ENCODE measurements at regions not wholly inside any gene's neighbourhood (a gene's known extent, or its start where the extent isn't known, plus 50 kb on each side); places are given as distances from the start of the nearest gene placed in this dataset.

DNA sequence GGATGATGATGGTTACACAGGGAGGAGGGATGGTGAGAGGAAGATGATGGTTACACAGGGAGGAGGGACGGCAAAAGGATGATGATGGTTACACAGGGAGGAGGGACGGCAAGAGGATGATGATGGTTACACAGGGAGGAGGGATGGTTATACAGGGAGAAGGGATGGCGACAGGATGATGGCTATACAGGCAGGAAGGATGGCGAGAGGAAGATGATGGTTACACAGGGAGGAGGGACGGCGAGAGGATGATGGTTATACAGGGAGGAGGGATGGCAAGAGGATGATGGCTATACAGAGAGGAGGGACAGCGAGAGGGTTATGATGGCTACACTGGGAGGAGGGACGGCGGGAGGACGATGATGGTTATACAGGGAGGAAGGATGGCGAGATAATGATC lies 64.1 kb upstream of the FCN1 start:
- no peak for DNase-seq
- Mint-ChIP-seq H3K27ac (no peak overlapping the region), H3K4me1 (ENCODE audit: low read depth in 2 of 2) (no peaks in the 10 kb centered on the region), H3K9me3 (peaks cover 0 to 4% of the 10 kb centered on the region in 2 donors), H3K36me3 (ENCODE audit: insufficient read depth) (no peaks in the 10 kb centered on the region), H3K27me3 (peaks cover 8 to 57% of the 10 kb centered on the region in 2 donors), H3K4me3 (no peak overlapping the region)
- no peak for ATAC-seq (replicated peaks)

DNA sequence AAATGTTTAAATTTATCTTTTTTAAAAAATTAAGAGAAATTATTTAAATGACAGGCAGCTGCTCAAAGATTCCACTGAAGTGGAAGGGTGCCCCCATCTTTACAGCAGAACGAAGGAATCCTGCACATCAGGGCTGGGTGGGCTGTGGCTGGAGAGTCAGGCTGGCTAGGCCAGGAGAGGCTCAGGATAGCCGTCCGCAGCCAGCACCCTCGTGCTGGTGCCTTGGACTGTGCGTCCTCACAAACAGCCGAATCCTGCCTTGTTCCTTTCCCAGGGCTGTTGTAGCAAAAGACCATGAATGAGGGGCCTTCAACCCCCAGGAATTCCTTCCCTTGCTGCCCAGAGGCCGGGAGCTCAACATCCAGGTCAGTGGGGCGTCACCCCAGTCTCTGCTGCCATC lies 64.6 kb upstream of the FCN1 start:
- no peaks in the 10 kb centered on the region for H3K4me1 Mint-ChIP-seq (ENCODE audit: low read depth in 2 of 2)
- H3K27ac Mint-ChIP-seq: no peak overlapping the region
- peaks cover 2 to 8% of the 10 kb centered on the region in 2 donors for H3K9me3 Mint-ChIP-seq
- no peak overlapping the region for H3K4me3 Mint-ChIP-seq
- H3K27me3 Mint-ChIP-seq: peaks cover 8 to 57% of the 10 kb centered on the region in 2 donors
- DNase-seq: no peak
- H3K36me3 Mint-ChIP-seq (ENCODE audit: insufficient read depth): no peaks in the 10 kb centered on the region
- ATAC-seq (replicated peaks): no peak

DNA sequence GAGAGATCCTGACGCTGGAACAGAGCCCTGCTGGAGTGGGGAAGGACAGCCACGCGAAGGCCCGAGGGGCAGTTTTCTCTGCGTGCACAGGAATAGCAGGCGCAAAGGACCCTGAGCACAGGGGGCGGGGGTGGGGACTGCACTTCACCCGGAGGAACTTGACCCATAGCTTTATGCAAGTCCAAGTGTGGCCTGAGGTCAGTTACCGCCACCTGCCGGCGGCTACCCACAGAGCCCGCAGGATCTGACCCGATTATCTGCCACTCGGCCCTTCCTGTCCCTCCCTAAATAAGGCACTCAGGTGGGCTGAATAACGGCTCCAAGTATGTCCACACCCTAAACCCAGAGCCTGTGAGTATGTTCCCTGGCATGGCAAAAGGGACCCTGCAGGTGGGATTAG lies 65.4 kb upstream of the FCN1 start:
- no peaks in the 10 kb centered on the region for H3K36me3 Mint-ChIP-seq (ENCODE audit: insufficient read depth)
- no peak for DNase-seq
- no peaks in the 10 kb centered on the region for H3K4me1 Mint-ChIP-seq (ENCODE audit: low read depth in 2 of 2)
- ATAC-seq (replicated peaks): no peak
- H3K4me3 Mint-ChIP-seq: no peak overlapping the region
- H3K9me3 Mint-ChIP-seq: peaks cover 9% of the 10 kb centered on the region in 2 donors
- H3K27me3 Mint-ChIP-seq: peaks cover 8 to 57% of the 10 kb centered on the region in 2 donors
- H3K27ac Mint-ChIP-seq: no peak overlapping the region

DNA sequence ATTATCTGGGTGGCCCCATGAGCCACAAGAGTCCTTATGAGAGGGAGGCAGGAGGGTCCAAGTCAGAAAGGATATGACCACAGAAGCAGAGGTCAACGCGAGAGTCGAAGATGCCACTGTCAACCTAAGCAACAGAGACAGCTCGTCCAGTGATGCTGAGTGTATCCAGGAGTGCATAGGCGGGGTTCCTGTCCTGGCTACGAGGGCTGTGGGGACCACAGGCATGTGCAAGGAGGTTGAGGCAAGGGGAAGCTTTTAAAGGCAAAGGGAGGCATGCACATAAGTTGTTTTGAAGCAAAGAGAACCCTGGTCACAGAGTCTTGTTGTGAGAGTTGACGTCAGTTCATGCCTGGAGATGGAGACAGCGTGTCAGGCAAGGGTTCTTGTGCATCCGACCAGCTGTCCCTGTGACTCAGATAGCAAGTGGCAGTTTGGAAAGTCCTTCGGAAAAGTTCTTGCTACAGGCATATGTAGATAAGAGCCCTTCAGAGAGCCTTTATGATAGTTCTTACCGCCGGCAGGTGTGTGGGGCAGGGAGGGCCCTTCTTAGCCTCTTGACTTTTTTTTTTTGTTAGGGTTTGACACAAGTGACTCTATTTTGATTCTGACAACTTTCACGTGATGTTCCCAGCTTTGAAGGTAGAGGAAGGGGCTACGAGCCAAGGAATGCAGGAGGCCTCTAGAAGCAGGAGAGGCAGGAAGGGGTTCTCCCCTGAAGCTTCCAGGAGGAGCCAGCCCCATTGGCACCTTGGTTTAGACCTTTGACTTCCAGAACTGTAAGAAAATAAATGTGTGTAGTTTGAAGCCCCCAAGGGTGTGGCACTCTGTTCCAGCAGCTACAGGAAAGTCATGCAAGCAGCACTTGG lies 66.0 kb upstream of the FCN1 start:
- DNase-seq (no peak), ATAC-seq (replicated peaks) (no peak)
- no peak overlapping the region for H3K4me3 Mint-ChIP-seq
- no peaks in the 10 kb centered on the region for H3K4me1 Mint-ChIP-seq (ENCODE audit: low read depth in 2 of 2)
- peaks cover 9% of the 10 kb centered on the region in 2 donors for H3K9me3 Mint-ChIP-seq
- H3K36me3 Mint-ChIP-seq (ENCODE audit: insufficient read depth): no peaks in the 10 kb centered on the region
- H3K27me3 Mint-ChIP-seq: peaks cover 8 to 57% of the 10 kb centered on the region in 2 donors
- H3K27ac Mint-ChIP-seq: no peak overlapping the region

DNA sequence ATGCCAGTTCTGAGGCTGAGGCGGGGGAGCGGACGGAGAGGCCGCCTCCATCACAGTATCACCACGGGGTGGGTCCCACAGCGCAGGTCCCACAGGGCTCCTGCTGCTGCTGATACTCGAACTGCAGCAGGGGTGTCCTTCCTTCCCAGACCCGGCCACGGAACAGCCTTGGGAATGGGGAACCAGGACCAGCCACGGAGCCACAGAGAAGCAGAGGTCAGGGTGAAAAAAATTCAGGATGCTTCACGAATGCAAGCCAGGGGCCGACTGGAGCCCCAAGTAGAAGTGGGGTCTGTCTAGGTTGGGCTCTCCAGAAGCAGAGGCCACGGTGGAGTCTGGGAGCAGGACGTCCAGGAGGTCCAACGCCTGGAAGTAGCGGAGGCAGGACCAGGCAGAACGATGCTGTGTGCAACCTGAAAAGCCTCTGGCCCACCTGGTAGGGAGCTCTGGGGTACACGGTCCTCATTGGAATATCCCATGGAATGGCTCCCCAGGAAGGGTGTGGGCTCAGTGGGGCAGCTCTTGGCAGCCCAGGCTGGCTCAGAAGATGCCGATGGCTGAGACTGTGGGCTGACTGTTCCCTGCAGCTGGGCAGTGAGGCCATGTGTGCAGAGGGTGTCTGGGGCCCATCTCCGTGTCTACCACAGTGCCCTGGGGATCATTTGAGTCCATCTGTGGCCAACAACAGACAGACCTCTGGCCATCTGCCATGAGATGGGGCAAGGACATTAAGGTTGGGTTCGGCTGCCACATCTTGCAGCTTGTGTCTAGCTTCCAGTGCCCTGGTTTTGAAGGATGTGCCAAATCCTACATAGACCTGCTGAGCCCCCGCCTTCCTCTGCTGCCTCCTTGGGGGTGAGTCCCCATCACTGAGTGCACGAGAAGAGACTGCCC lies 66.9 kb upstream of the FCN1 start:
- no peaks in the 10 kb centered on the region for H3K4me1 Mint-ChIP-seq (ENCODE audit: low read depth in 2 of 2)
- H3K4me3 Mint-ChIP-seq: no peak overlapping the region
- H3K9me3 Mint-ChIP-seq: peaks cover 9% of the 10 kb centered on the region in 2 donors
- no peak for DNase-seq
- H3K27me3 Mint-ChIP-seq: peaks cover 8 to 61% of the 10 kb centered on the region in 2 donors
- no peak overlapping the region for H3K27ac Mint-ChIP-seq
- H3K36me3 Mint-ChIP-seq (ENCODE audit: insufficient read depth): no peaks in the 10 kb centered on the region
- no peak for ATAC-seq (replicated peaks)

DNA sequence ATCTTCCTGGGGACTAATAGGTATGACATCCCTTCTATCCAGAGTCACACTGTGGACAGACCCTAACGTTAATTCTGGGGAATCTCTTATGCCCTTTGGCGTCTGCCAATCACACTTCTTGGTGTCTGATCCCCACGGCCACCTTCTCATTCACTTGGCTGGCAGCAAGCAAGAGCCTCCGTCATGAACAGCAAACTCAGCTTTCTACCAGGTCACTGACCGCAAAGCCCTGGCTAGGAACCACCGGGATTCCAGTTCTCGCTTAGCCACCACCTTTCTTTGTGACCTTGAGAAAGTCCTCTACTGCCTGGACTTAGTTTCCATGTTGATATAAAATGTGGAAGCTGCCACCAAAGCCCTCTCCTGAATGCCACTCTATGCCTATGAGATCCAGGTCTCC lies 67.7 kb upstream of the FCN1 start:
- Mint-ChIP-seq H3K27me3 (peaks cover 8 to 67% of the 10 kb centered on the region in 2 donors), H3K9me3 (peaks cover 9% of the 10 kb centered on the region in 2 donors), H3K27ac (no peak overlapping the region), H3K4me1 (ENCODE audit: low read depth in 2 of 2) (no peaks in the 10 kb centered on the region), H3K36me3 (ENCODE audit: insufficient read depth) (no peaks in the 10 kb centered on the region), H3K4me3 (no peak overlapping the region)
- no peak for ATAC-seq (replicated peaks)
- DNase-seq: no peak

DNA sequence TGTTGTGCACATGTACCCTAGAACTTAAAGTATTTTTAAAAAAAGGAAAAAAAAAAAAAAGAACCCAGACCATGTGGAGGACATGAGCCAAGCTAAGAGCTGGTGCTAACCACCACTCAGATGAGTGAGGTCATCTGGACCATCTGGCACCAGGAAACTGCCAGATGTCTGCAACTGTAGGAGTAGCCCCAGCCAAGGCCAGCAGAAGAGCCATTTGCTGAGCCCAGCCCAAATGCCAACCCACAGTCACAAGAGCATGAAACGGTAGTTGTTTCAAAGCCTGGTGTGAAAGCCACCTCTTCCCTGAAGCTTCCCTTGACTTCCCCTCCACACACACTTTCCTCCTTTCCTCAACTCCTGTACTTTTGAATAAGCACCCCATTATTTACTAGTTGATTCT lies 69.2 kb upstream of the FCN1 start:
- H3K4me1 Mint-ChIP-seq (ENCODE audit: low read depth in 2 of 2): no peaks in the 10 kb centered on the region
- peaks cover 3 to 55% of the 10 kb centered on the region in 2 donors for H3K27me3 Mint-ChIP-seq
- H3K4me3 Mint-ChIP-seq: no peak overlapping the region
- no peaks in the 10 kb centered on the region for H3K36me3 Mint-ChIP-seq (ENCODE audit: insufficient read depth)
- peaks cover 5 to 9% of the 10 kb centered on the region in 2 donors for H3K9me3 Mint-ChIP-seq
- H3K27ac Mint-ChIP-seq: no peak overlapping the region
- ATAC-seq (replicated peaks): no peak
- DNase-seq: no peak

DNA sequence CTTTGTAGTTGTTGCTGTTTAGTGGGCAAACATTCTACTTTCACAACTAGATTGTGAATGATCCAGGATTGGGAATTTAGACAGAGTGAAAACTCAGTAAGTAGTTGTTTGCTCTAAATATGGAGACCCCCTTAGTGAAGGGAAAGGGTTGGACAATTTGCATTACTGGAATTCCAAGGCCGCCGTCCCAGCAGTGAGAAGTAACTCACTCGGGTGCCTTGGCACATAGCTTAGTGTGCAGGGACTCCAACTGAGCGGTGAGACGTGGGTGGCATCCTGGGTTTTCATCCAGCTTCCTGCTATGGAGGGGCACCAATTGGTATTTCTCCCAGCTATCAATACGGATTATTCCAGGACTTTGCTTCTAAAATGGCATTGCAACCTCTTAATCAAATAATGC lies 69.7 kb upstream of the FCN1 start:
- no peak for ATAC-seq (replicated peaks)
- H3K4me3 Mint-ChIP-seq: no peak overlapping the region

DNA sequence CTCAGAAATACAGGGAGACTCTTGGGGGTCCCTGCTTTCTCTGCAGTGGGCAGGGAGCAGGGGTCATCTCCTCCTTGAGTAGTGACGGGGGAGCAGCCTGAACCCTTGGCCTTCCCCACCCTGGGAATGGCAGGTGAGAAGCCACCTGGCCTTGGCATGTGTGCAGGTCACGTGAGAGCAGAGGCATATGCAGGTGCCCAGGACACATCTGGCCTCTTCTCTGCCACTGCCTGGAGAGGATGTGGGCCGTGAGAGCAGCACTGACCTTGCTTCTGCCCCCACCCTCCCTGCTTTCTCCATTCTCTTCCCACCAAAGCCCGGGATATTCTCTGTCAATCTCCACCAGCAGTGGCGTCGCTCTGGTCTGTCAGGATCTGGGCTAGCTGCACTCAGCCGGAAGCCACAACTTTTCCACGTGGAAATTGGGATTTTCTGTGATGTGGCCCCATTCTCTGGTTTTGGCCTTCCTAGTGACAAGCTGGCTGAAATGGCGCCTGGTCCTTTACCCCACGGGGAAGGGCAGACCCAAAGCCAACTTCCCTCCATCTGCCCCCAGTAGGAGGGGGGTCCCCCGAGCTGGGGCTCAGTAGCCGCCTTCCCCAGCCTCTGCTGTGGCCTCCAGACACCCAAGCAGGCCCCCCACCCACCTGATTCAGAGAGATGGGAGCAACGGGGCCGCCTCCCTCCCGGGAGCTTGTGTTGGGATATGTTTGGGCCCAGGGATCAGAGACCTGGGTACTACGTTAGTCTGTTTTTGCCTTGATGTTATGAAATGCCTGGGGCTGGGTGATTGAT lies 70.4 kb upstream of the FCN1 start:
- Mint-ChIP-seq H3K4me3 (no peak overlapping the region), H3K4me1 (ENCODE audit: low read depth in 2 of 2) (no peaks in the 10 kb centered on the region)
- ATAC-seq (replicated peaks): no peak

More for the DNA sequence above, 69.7 kb upstream of the FCN1 start:
- no peaks in the 10 kb centered on the region for H3K4me1 Mint-ChIP-seq (ENCODE audit: low read depth in 2 of 2)
- peaks cover 0 to 51% of the 10 kb centered on the region in 2 donors for H3K27me3 Mint-ChIP-seq
- H3K27ac Mint-ChIP-seq: no peak overlapping the region
- DNase-seq: no peak
- H3K36me3 Mint-ChIP-seq (ENCODE audit: insufficient read depth): no peaks in the 10 kb centered on the region
- H3K9me3 Mint-ChIP-seq: peaks cover 5 to 9% of the 10 kb centered on the region in 2 donors

DNA sequence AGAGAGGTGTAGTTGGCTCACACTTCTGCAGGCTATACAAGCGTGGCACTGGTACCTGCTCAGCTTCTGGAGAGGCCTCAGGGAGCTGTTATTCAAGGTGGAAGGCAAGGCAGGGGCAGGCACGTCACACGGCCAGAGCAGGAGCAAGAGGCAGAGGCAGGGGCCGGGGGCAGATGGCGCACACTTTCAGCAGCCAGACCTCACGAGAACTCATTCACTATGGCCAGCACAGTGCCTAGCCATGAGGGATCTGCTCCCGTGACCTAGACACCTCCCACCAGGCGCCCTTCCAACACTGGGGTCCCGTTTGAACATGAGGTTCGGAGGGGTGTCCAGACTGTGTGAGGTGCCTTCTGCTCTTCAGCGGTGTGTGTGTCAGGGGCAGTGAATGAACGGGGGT lies 71.0 kb upstream of the FCN1 start:
- no peak overlapping the region for H3K4me3 Mint-ChIP-seq
- DNase-seq (no peak), ATAC-seq (replicated peaks) (no peak)
- no peaks in the 10 kb centered on the region for H3K4me1 Mint-ChIP-seq (ENCODE audit: low read depth in 2 of 2)
- peaks cover 5 to 9% of the 10 kb centered on the region in 2 donors for H3K9me3 Mint-ChIP-seq
- H3K36me3 Mint-ChIP-seq (ENCODE audit: insufficient read depth): no peaks in the 10 kb centered on the region
- no peak overlapping the region for H3K27ac Mint-ChIP-seq
- peaks cover 0 to 38% of the 10 kb centered on the region in 2 donors for H3K27me3 Mint-ChIP-seq

More for the DNA sequence above, 70.4 kb upstream of the FCN1 start:
- no peak for DNase-seq
- H3K27ac Mint-ChIP-seq: no peak overlapping the region
- no peaks in the 10 kb centered on the region for H3K36me3 Mint-ChIP-seq (ENCODE audit: insufficient read depth)
- H3K9me3 Mint-ChIP-seq: peaks cover 5 to 9% of the 10 kb centered on the region in 2 donors
- peaks cover 0 to 44% of the 10 kb centered on the region in 2 donors for H3K27me3 Mint-ChIP-seq

DNA sequence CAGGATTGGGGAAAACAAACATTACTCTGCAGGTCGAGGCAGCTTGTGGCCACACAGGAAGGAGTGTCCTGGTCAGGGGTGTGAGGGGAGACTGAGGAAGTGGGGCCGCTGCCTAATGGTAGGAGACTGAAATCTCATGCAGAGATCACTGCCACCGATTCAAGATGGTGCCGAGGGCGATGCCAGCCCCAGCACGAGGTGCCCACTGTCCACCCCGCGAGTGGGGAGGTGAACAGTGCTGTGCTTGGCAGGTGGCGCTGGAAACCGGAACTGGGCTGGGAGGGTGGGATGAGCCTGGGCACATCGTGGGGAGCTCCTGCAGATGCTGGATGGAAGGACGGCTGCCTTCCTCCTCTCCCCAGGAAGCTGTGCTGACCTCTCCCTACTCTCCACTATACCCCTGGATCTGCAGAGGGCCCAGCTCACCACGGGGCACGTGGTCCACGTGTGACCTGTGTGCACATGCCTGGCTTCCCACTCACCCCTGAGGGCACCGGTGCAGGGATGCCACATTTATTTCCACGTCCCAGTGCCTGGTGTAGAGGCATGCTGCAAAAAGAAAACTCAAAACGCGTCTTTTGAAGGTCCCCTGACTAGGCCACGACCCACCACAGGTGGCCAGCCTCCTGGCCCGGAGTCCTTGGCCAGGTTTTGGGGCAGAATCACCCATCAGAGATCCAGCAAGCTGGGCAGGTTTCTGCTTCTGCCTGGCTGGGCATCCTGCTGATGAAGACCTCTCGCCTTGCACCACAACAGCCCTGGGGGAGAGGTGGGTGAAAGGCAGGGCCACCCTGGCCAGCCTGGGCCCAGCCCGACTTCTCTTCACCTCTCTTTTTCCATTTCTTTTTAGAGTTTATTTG lies 71.7 kb upstream of the FCN1 start:
- Mint-ChIP-seq H3K9me3 (peaks cover 5 to 9% of the 10 kb centered on the region in 2 donors), H3K36me3 (ENCODE audit: insufficient read depth) (no peaks in the 10 kb centered on the region), H3K4me1 (ENCODE audit: low read depth in 2 of 2) (no peaks in the 10 kb centered on the region), H3K27me3 (peaks cover 0 to 30% of the 10 kb centered on the region in 2 donors), H3K4me3 (no peak overlapping the region), H3K27ac (no peak overlapping the region)
- ATAC-seq (replicated peaks) (no peak), DNase-seq (no peak)
